IPS-20b (cell line): ENCODE measurements at regions not wholly inside any gene's neighbourhood (a gene's known extent, or its start where the extent isn't known, plus 50 kb on each side); places are given as distances from the start of the nearest gene placed in this dataset.

Experiments used
- H3K27ac ChIP-seq: one replicate; pipeline ENCODE4 v1.5.1; 2013; ENCODE audit warnings: low read length
- H3K27me3 ChIP-seq: 2 replicates; pipeline ENCODE4 v1.6.1; 2013; ENCODE audit warnings: mild to moderate bottlenecking, low read length, inconsistent platforms; ENCODE audit not compliant: insufficient read depth
- H3K36me3 ChIP-seq: 2 replicates; pipeline ENCODE4 v1.6.1; 2013; ENCODE audit warnings: low read depth, mild to moderate bottlenecking, inconsistent platforms, low read length, moderate library complexity; ENCODE audit not compliant: insufficient read depth
- H3K4me1 ChIP-seq: 2 replicates; pipeline ENCODE4 v1.6.1; 2013; ENCODE audit warnings: mild to moderate bottlenecking, control low read depth, inconsistent platforms, low read length, moderate library complexity; ENCODE audit not compliant: insufficient read depth
- H3K4me3 ChIP-seq: 2 replicates; pipeline ENCODE4 v1.5.1; 2013; ENCODE audit warnings: mild to moderate bottlenecking, low read length, inconsistent platforms
- H3K9ac ChIP-seq: 2 replicates; pipeline ENCODE4 v1.6.1; 2013; ENCODE audit warnings: low read depth, mild to moderate bottlenecking, inconsistent platforms, low read length, moderate library complexity
- H3K9me3 ChIP-seq: 2 replicates; pipeline ENCODE4 v1.6.1; 2013; ENCODE audit warnings: mild to moderate bottlenecking, low read depth, low read length, inconsistent platforms; ENCODE audit not compliant: insufficient read depth

GRCh38 chr18:54503131-54503894 lies 87.7 kb upstream of the DYNAP start:
- Histone ChIP-seq H3K27ac (no peak overlapping the region), H3K9me3 (no peaks in the 10 kb centered on the region; the same call in 1 of the 2 replicates), H3K36me3 (no peaks in the 10 kb centered on the region), H3K27me3 (no peaks in the 10 kb centered on the region), H3K4me3 (no peak overlapping the region), H3K9ac (no peak overlapping the region), H3K4me1 (0 out of 2 replicates have a peak, but pooled peaks cover 7% of the 10 kb centered on the region)

GRCh38 chr18:54506516-54507261 lies 84.4 kb upstream of the DYNAP start:
- H3K4me3 ChIP-seq: no peak overlapping the region
- no peaks in the 10 kb centered on the region for H3K36me3 ChIP-seq
- H3K4me1 ChIP-seq: 0 out of 2 replicates have a peak, but pooled peaks cover 7% of the 10 kb centered on the region
- no peaks in the 10 kb centered on the region for H3K9me3 ChIP-seq
- no peak overlapping the region for H3K9ac ChIP-seq
- H3K27ac ChIP-seq: no peak overlapping the region
- no peaks in the 10 kb centered on the region for H3K27me3 ChIP-seq

GRCh38 chr18:54509793-54510192 lies 81.3 kb upstream of the DYNAP start:
- Histone ChIP-seq H3K27me3 (no peaks in the 10 kb centered on the region), H3K4me1 (0 out of 2 replicates have a peak, but pooled peaks cover 9% of the 10 kb centered on the region), H3K36me3 (no peaks in the 10 kb centered on the region), H3K27ac (no peak overlapping the region), H3K4me3 (no peak overlapping the region), H3K9ac (no peak overlapping the region), H3K9me3 (no peaks in the 10 kb centered on the region)

GRCh38 chr18:54515149-54515548 lies 75.9 kb upstream of the DYNAP start:
- H3K9ac ChIP-seq: no peak overlapping the region
- H3K4me3 ChIP-seq: no peak overlapping the region
- 0 out of 2 replicates have a peak, but pooled peaks cover 2% of the 10 kb centered on the region for H3K4me1 ChIP-seq
- no peaks in the 10 kb centered on the region for H3K9me3 ChIP-seq
- no peaks in the 10 kb centered on the region for H3K27me3 ChIP-seq
- no peaks in the 10 kb centered on the region for H3K36me3 ChIP-seq
- H3K27ac ChIP-seq: no peak overlapping the region

- 0 out of 2 replicates have a peak, but pooled peaks cover 2% of the 10 kb centered on the region for H3K4me1 ChIP-seq
- H3K9me3 ChIP-seq: no peaks in the 10 kb centered on the region
- no peak overlapping the region for H3K4me3 ChIP-seq
- H3K27ac ChIP-seq: no peak overlapping the region
- H3K27me3 ChIP-seq: no peaks in the 10 kb centered on the region
- no peak overlapping the region for H3K9ac ChIP-seq
- H3K36me3 ChIP-seq: no peaks in the 10 kb centered on the region
These were observed 73.5 kb upstream of the DYNAP start for GRCh38 chr18:54517521-54517920.

- H3K9me3 ChIP-seq: no peaks in the 10 kb centered on the region
- no peak overlapping the region for H3K9ac ChIP-seq
- H3K4me3 ChIP-seq: no peak overlapping the region
- no peaks in the 10 kb centered on the region for H3K27me3 ChIP-seq
- H3K27ac ChIP-seq: no peak overlapping the region
- no peaks in the 10 kb centered on the region for H3K4me1 ChIP-seq
- H3K36me3 ChIP-seq: no peaks in the 10 kb centered on the region
These were observed 69.2 kb upstream of the DYNAP start for GRCh38 chr18:54521846-54522245.

GRCh38 chr18:54528942-54529376 lies 62.1 kb upstream of the DYNAP start:
- peaks cover 39% of the 10 kb centered on the region for H3K4me1 ChIP-seq
- H3K36me3 ChIP-seq: peaks cover 5% of the 10 kb centered on the region
- H3K9ac ChIP-seq: peak overlapping the region; percentile 81; the same call in 1 of the 2 replicates
- H3K9me3 ChIP-seq: peaks cover 7% of the 10 kb centered on the region; the same call in 1 of the 2 replicates
- peak overlapping the region; percentile 67; the same call in 1 of the 2 replicates for H3K4me3 ChIP-seq
- H3K27me3 ChIP-seq: no peaks in the 10 kb centered on the region
- peak overlapping the region; percentile 97 for H3K27ac ChIP-seq

- H3K4me1 ChIP-seq: peaks cover 39% of the 10 kb centered on the region
- H3K36me3 ChIP-seq: peaks cover 8% of the 10 kb centered on the region
- peak overlapping the region; percentile 97 for H3K27ac ChIP-seq
- peak overlapping the region; percentile 67 for H3K4me3 ChIP-seq
- peaks cover 11% of the 10 kb centered on the region for H3K9me3 ChIP-seq
- H3K9ac ChIP-seq: peak overlapping the region; percentile 81
- H3K27me3 ChIP-seq: no peaks in the 10 kb centered on the region
These were observed 61.6 kb upstream of the DYNAP start for GRCh38 chr18:54529444-54529843.

- Histone ChIP-seq H3K27me3 (no peaks in the 10 kb centered on the region), H3K36me3 (peaks cover 16% of the 10 kb centered on the region), H3K27ac (no peak overlapping the region), H3K9ac (peak overlapping the region; percentile 11; the same call in 1 of the 2 replicates), H3K4me1 (peaks cover 39% of the 10 kb centered on the region), H3K9me3 (peaks cover 19% of the 10 kb centered on the region), H3K4me3 (peak overlapping the region; percentile 22; the same call in 1 of the 2 replicates)
These were observed 60.8 kb upstream of the DYNAP start for GRCh38 chr18:54530285-54530684.

- no peaks in the 10 kb centered on the region for H3K27me3 ChIP-seq
- peaks cover 22% of the 10 kb centered on the region for H3K36me3 ChIP-seq
- peak overlapping the region; percentile 49 for H3K4me3 ChIP-seq
- H3K27ac ChIP-seq: peak overlapping the region; percentile 5
- peaks cover 39% of the 10 kb centered on the region for H3K4me1 ChIP-seq
- peaks cover 28% of the 10 kb centered on the region for H3K9me3 ChIP-seq
- peak overlapping the region; percentile 31; the same call in 1 of the 2 replicates for H3K9ac ChIP-seq
These were observed 59.5 kb upstream of the DYNAP start for GRCh38 chr18:54531402-54532065.

- H3K27ac ChIP-seq: peak overlapping the region; percentile 5
- H3K9ac ChIP-seq: peak overlapping the region; percentile 31; the same call in 1 of the 2 replicates
These were observed 58.8 kb upstream of the DYNAP start for GRCh38 chr18:54532222-54532621.

More at GRCh38 chr18:54532222-54532621, 58.8 kb upstream of the DYNAP start:
- H3K4me1 ChIP-seq: peaks cover 39% of the 10 kb centered on the region
- H3K27me3 ChIP-seq: no peaks in the 10 kb centered on the region
- H3K4me3 ChIP-seq: no peak overlapping the region
- peaks cover 22% of the 10 kb centered on the region for H3K36me3 ChIP-seq
- H3K9me3 ChIP-seq: peaks cover 28% of the 10 kb centered on the region
